Activated CD4-positive, alpha-beta T cell treated with anti-CD3 and anti-CD28 coated beads for 4 hours (primary cell): ENCODE measurements at regions not wholly inside any gene's neighbourhood (a gene's known extent, or its start where the extent isn't known, plus 50 kb on each side); places are given as distances from the start of the nearest gene placed in this dataset.
"Not testable (repeated sequence)": the region's sequence is repeated elsewhere in the genome, so short reads cannot be mapped to it uniquely, and the experiment has no call there.

Source experiments
- DNase-seq, 2 donors: peaks; one replicate each; pipeline ENCODE4 v3.0.0-alpha.2; 2020

GRCh38 chr6:135606392-135606791, 108.9 kb upstream of the AHI1 start:
- DNase-seq, result no peak

- DNase-seq, result no peak
These were observed 110.5 kb upstream of the AHI1 start for GRCh38 chr6:135608031-135608430.

- not testable (repeated sequence) for DNase-seq
These were observed 112.7 kb upstream of the AHI1 start for GRCh38 chr6:135610192-135610591.

- DNase-seq, result no peak
These were observed 119.1 kb upstream of the AHI1 start for GRCh38 chr6:135616655-135617054.

DNA sequence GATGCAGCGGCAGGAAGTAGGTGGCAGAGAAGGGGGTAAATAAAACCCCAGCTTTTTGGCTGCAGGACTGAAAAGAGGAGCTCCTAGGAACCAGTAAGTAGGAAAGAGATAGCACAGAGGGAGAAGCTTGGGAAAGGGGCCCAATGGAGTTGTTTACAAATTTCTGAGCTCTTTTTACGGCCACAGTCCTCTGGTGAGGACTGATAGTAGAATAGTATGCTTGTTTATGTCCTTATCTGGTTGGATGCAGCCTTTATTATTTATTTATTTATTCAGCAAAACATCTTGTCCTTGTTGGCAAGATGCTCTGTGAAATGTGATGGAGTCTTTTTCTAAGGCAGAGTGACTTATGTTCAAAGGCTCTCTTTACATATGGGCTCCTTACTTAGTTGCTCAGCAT, 119.7 kb upstream of the AHI1 start:
- DNase-seq, result no peak

DNA sequence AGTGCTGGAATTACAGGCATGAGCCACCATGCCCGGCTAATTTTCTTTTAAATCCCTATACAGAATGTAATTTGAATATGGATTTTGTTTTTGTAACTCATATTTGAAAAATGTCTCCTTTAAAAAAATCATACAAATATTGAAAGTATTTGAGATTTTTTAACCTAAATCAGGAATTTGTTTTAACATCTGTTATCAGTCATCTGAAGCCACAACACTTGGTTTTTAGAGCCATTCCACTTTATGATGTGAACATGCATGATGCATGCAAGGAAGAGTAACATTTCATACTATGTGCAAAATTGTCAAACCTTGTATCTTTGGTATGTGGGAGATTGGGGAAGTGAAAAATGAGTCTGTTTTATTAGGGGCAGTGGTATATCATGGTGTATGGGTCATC, 124.5 kb upstream of the AHI1 start:
- no peak for DNase-seq

- DNase-seq, result no peak
These were observed 126.4 kb upstream of the AHI1 start for GRCh38 chr6:135623979-135624378.

DNA sequence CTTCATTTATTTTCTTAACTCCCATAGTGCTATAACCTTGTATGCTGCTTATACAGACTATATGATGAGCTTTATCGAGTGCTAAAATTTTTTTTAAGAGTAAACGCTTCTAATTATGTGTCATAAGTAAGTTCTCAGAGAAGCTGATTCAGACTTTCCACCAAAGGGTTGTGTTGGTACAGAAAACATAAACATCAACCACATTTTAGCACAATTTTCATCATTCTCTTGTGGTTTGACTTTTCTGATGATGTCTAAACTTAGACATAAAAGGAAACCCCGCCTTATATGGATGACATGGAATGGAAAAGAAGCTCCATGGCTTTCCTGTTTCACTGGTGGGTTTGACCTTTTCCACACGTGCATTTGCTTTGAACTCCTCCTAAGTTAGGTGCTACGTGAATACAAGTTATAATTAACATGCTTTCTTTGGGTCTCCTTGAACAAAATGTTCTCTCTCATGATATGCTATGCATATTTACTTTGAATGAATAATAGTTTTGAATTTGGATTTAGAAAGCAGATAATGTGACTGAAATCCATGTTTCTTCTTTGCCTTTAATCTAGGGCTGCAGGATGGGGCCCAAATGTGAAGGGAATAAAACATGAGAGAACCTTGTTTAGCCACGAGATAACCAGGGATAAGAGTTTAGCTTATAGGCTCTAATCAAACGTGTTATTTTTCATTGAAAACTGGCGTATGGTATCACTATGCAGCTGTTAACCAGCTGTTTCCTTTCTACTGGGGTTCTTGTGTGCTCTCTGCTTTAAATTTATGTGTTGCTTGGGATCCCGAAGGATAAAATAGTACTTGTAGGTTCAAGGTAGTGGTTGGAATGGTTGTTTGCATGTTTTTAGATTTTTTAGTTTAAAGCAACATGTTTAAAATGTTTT, 127.1 kb upstream of the AHI1 start:
- peak in 1 of 2 donors; percentile 1 for DNase-seq

GRCh38 chr6:135626001-135626400, 128.5 kb upstream of the AHI1 start:
- not testable (repeated sequence) for DNase-seq

DNA sequence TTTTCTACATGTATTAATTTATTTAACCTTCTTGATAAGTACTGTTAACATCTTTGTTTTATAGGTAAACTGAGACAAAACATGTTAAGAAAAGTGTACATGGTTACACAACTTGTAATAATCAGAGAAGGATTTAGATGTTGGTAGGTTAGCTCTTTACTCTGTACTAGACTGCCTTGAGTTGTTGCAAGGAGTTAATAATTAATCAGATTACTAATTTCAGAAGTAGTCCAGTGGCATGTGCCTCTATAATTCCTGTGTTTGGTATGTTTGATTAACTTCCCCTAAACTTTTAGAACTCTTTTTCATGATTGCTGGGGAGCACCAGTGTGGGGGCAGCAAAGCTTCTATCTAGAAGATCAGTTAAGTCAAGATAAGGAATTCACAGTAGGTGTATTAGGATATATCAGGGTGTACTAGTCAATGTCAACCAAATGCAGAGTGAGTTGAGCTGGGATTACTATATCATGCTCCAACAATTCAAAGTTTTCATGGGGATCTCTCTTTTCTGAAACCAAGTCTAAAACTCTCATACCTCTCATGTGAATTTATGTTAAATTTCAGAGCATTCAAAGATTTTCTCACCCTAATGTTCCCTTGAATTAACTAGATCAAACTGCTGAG, 129.7 kb upstream of the AHI1 start:
- no peak for DNase-seq

DNA sequence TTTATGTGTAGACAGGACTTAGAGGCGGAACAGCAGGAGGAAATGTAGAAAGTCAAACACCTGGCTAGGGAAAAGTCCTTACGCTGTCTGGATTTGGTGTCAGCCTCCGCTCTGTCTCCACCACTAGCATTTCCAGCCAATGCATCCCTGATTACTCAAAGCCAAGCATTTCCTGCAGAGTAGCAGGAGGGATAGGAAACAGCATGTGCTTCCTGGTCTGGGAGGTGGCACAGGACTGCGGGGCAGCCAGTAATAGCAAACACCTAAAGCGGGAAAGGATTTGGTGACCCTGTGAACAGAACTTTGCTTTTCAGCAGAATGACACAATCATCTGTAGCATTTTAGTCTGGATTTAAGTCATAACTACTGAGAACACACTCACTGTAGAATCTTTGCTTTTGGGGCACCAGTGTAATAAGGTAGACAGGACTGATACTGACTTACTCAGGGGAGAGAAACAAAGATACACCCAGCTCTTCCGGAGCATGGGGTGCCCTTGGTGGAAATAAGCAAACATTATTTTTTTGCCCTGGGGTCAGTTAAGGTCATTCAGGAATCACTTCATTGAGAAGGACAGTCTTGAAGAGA, 133.3 kb upstream of the AHI1 start:
- no peak for DNase-seq

GRCh38 chr6:135631821-135632220, 134.3 kb upstream of the AHI1 start:
- no peak for DNase-seq

- DNase-seq, result no peak
These were observed 136.0 kb upstream of the AHI1 start for GRCh38 chr6:135633573-135633972.

GRCh38 chr6:135637701-135638100, 140.2 kb upstream of the AHI1 start:
- DNase-seq, result no peak

DNA sequence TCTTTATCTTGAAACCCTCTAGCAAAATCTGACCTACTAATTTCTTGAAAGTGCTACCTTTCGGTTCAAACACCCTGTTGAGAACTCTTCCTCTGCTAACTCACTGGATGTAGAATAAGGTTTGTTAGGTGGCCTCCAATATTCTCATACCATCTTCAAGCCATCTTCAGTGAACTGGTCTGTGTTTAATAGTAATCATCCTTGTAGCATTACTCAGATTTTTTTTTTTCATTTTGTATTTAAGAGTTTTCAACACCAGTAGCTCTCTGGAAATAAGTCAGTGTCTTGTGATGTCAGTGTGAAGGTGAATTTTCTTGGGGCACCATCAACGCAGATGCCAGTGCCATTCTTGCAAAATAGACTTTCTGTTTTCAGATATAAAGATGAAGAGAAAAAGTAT, 140.6 kb upstream of the AHI1 start:
- DNase-seq, result no peak

DNA sequence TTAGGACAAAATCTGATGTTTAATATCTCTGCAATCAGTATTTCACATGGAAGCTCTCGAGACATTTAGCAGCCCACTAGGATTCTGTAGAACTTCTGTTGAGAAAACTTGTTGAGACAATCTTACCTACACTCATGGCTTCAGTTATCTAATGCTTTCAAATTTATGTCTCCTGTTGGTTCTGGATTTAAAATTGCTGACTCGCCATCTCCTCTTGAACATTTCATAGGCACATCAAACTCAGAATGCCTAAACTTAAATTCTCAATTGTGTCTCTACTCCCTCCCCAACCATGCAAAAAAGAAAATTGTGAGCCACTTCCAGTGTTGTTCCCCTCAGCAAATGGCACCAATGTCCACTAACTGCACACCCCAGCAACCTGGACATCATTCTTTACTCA, 142.5 kb upstream of the AHI1 start:
- no peak for DNase-seq

GRCh38 chr6:135640449-135641111, 143.0 kb upstream of the AHI1 start:
- no peak for DNase-seq

- DNase-seq, result no peak
These were observed 145.4 kb upstream of the AHI1 start for GRCh38 chr6:135642912-135643311.

GRCh38 chr6:135644394-135644793, 146.9 kb upstream of the AHI1 start:
- no peak for DNase-seq

GRCh38 chr6:135647521-135647920, 150.0 kb upstream of the AHI1 start:
- DNase-seq, result no peak

GRCh38 chr6:135651964-135652755, 154.6 kb upstream of the AHI1 start:
- DNase-seq, result no peak

- no peak for DNase-seq
These were observed 157.5 kb upstream of the AHI1 start for GRCh38 chr6:135655055-135655454.

- no peak for DNase-seq
These were observed 159.7 kb upstream of the AHI1 start for GRCh38 chr6:135657207-135657606.
